ENCODE measurements at regions not wholly inside any gene's neighbourhood (a gene's known extent, or its start where the extent isn't known, plus 50 kb on each side); places are given as distances from the start of the nearest gene placed in this dataset.

DNA sequence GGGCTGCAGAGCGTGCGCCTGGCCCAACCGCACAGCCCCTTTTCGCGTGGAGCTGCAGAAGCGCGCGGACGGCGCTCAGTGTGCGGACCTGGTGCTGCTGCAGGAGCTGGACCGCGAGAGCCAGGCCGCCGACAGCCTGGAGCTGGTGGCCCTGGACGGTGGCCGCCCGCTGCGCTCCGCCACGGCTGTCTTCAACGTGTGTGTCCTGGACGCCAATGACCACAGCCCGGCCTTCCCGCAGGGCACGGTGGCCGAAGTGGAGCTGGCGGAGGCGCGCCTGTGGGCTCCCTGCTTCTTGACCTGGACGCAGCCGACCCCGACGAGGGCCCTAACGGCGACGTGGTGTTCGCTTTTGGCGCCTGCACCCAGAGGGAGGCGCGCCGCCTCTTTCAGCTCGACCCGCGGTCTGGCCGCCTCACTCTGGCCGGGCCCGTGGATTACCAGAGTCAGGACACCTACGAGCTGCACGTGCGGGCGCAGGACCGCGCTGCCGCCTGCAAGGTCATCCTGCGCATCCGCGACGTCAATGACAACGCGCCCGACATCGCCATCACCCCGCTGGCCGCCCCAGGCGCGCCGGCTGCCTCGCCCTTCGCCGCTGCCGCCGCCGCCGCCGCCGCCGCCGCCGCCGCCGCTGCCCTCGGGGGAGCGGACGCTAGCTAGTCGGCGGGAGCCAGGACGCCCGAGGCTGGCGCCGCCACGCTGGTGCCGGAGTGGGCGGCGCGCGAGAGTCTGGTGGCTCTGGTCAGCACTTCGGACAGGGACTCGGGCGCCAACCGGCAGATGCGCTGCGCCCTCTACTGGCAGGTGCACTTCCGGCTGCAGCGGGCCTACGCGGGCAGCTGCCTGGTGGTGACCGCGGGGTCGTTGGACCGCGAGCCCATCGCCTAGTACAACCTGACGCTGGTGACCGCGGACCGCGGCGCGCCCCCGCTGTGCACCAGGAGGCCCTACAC lies 172.2 kb downstream of the OLFM4 start:
- Mint-ChIP-seq H3K4me1 (no peaks in the 10 kb centered on the region), H3K27ac (no peak overlapping the region), H3K27me3 (ENCODE audit: low read depth in 3 of 3) (peaks cover 29 to 37% (median 32%) of the 10 kb centered on the region in 3 donors), H3K4me3 (peak overlapping the region in 1 of 2 donors; percentile 57), H3K36me3 (no peaks in the 10 kb centered on the region), H3K9me3 (peaks cover 0 to 6% (median 3%) of the 10 kb centered on the region in 7 donors)
- TF ChIP-seq, protein P1, sequence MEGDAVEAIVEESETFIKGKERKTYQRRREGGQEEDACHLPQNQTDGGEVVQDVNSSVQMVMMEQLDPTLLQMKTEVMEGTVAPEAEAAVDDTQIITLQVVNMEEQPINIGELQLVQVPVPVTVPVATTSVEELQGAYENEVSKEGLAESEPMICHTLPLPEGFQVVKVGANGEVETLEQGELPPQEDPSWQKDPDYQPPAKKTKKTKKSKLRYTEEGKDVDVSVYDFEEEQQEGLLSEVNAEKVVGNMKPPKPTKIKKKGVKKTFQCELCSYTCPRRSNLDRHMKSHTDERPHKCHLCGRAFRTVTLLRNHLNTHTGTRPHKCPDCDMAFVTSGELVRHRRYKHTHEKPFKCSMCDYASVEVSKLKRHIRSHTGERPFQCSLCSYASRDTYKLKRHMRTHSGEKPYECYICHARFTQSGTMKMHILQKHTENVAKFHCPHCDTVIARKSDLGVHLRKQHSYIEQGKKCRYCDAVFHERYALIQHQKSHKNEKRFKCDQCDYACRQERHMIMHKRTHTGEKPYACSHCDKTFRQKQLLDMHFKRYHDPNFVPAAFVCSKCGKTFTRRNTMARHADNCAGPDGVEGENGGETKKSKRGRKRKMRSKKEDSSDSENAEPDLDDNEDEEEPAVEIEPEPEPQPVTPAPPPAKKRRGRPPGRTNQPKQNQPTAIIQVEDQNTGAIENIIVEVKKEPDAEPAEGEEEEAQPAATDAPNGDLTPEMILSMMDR (IDR thresholded peaks at IDR 0.05) = no peak
- H3K36me3 ChIP-seq (replicated peaks in 1 of 2; ENCODE audit: control insufficient read depth in 1 of 2, insufficient read depth in 2 of 2, low read length in 2 of 2) = no peaks in the 10 kb centered on the region
- peaks cover 12 to 21% of the 10 kb centered on the region in 2 donors for H3K27me3 ChIP-seq (ENCODE audit: control insufficient read depth in 2 of 2, insufficient read depth in 2 of 2, low read length in 2 of 2)
- no peaks in the 10 kb centered on the region for H3K4me1 ChIP-seq (ENCODE audit: control insufficient read depth in 1 of 2, insufficient read depth in 2 of 2, low read length in 2 of 2)
- no peaks in the 10 kb centered on the region for H4K20me1 ChIP-seq (ENCODE audit: insufficient read depth, low read length)
- 15% methylated on average over 120 of the region's 121 CpGs for WGBS (ENCODE audit: insufficient coverage)
- intact Hi-C loops (cut with micrococcal nuclease) = no loop called here
- no peak overlapping the region for H3K4me2 ChIP-seq (replicated peaks; ENCODE audit: extremely low read depth, low read length, poor library complexity, severe bottlenecking)
- H2AFZ ChIP-seq (ENCODE audit: insufficient read depth, low read depth, low read length, poor library complexity, severe bottlenecking) = no peak overlapping the region
- no peaks in the 10 kb centered on the region for H3K79me2 ChIP-seq (ENCODE audit: insufficient read depth, low read length)
- no peak for DNase-seq
- H3K4me3 ChIP-seq (replicated peaks in 1 of 3; ENCODE audit: low read depth in 2 of 3, low read length in 3 of 3) = no peak overlapping the region
- H3K9me3 ChIP-seq (replicated peaks in 1 of 2; ENCODE audit: control insufficient read depth in 1 of 2, insufficient read depth in 1 of 2, low read length in 2 of 2) = no peaks in the 10 kb centered on the region
- no peak overlapping the region for H3K27ac ChIP-seq (ENCODE audit: low read depth in 1 of 2, low read length in 2 of 2)
- H3K9ac ChIP-seq (ENCODE audit: insufficient read depth, low read length, poor library complexity, severe bottlenecking) = no peak overlapping the region

- Mint-ChIP-seq H3K27me3 (ENCODE audit: low read depth in 3 of 3) (peaks cover 29 to 37% (median 34%) of the 10 kb centered on the region in 3 donors), H3K4me1 (no peaks in the 10 kb centered on the region), H3K36me3 (no peaks in the 10 kb centered on the region), H3K4me3 (peak overlapping the region in 1 of 2 donors; percentile 30), H3K9me3 (peaks cover 0 to 6% (median 3%) of the 10 kb centered on the region in 7 donors), H3K27ac (no peak overlapping the region)
- Histone ChIP-seq H3K79me2 (ENCODE audit: insufficient read depth, low read length) (no peaks in the 10 kb centered on the region), H3K4me3 (replicated peaks in 1 of 3; ENCODE audit: low read depth in 2 of 3, low read length in 3 of 3) (no peak overlapping the region), H3K36me3 (replicated peaks in 1 of 2; ENCODE audit: control insufficient read depth in 1 of 2, insufficient read depth in 2 of 2, low read length in 2 of 2) (no peaks in the 10 kb centered on the region), H3K27ac (ENCODE audit: low read depth in 1 of 2, low read length in 2 of 2) (no peak overlapping the region), H3K9ac (ENCODE audit: insufficient read depth, low read length, poor library complexity, severe bottlenecking) (no peak overlapping the region), H3K9me3 (replicated peaks in 1 of 2; ENCODE audit: control insufficient read depth in 1 of 2, insufficient read depth in 1 of 2, low read length in 2 of 2) (no peaks in the 10 kb centered on the region), H3K4me1 (ENCODE audit: control insufficient read depth in 1 of 2, insufficient read depth in 2 of 2, low read length in 2 of 2) (no peaks in the 10 kb centered on the region), H3K27me3 (ENCODE audit: control insufficient read depth in 2 of 2, insufficient read depth in 2 of 2, low read length in 2 of 2) (peaks cover 12 to 21% of the 10 kb centered on the region in 2 donors), H4K20me1 (ENCODE audit: insufficient read depth, low read length) (no peaks in the 10 kb centered on the region), H3K4me2 (replicated peaks; ENCODE audit: extremely low read depth, low read length, poor library complexity, severe bottlenecking) (no peak overlapping the region), H2AFZ (ENCODE audit: insufficient read depth, low read depth, low read length, poor library complexity, severe bottlenecking) (no peak overlapping the region)
- 24% methylated on average over 69 of the region's 74 CpGs for WGBS (ENCODE audit: insufficient coverage)
- TF ChIP-seq, protein P1 (IDR thresholded peaks at IDR 0.05) = no peak
- intact Hi-C loops (cut with micrococcal nuclease) = no loop called here
- DNase-seq = no peak
These were observed 173.0 kb downstream of the OLFM4 start for GRCh38 chr13:53201454-53202225.
